SH-SY5Y (cell line): ENCODE measurements at regions not wholly inside any gene's neighbourhood (a gene's known extent, or its start where the extent isn't known, plus 50 kb on each side); places are given as distances from the start of the nearest gene placed in this dataset.

Source experiments
- GATA2 ChIP-seq: IDR thresholded peaks from 2 replicates; pipeline ENCODE4 v1.6.1; 2011; ENCODE audit warnings: mild to moderate bottlenecking, low read depth, low read length
- GATA3 ChIP-seq: IDR thresholded peaks from 2 replicates; pipeline ENCODE4 v1.6.1; 2011; ENCODE audit warnings: low read depth, mild to moderate bottlenecking, low read length, moderate library complexity

GRCh38 chr12:86608638-86609037 is 352.4 kb upstream of the MGAT4C start:
- TF ChIP-seq GATA3: no peak
- TF ChIP-seq GATA2: no peak

GRCh38 chr12:86601550-86602308 is 345.5 kb upstream of the MGAT4C start:
- TF ChIP-seq GATA2 (no peak), GATA3 (no peak)

GRCh38 chr12:86600664-86601231 is 344.6 kb upstream of the MGAT4C start:
- TF ChIP-seq GATA3: no peak
- TF ChIP-seq GATA2: no peak

- TF ChIP-seq GATA3: no peak
- no peak for TF ChIP-seq GATA2
Observed at GRCh38 chr12:86597431-86597830, 341.2 kb upstream of the MGAT4C start.

- TF ChIP-seq GATA2: no peak
- no peak for TF ChIP-seq GATA3
Observed at GRCh38 chr12:86590296-86590695, 334.1 kb upstream of the MGAT4C start.

- no peak for TF ChIP-seq GATA3
- no peak for TF ChIP-seq GATA2
Observed at GRCh38 chr12:86574143-86574542, 318.0 kb upstream of the MGAT4C start.

- TF ChIP-seq GATA2: peak; percentile 68
- TF ChIP-seq GATA3: peak; percentile 63; the same call in 1 of the 2 replicates
Observed at GRCh38 chr12:86572455-86572854, 316.3 kb upstream of the MGAT4C start.

GRCh38 chr12:86565038-86565437 is 308.8 kb upstream of the MGAT4C start:
- TF ChIP-seq GATA3: no peak
- no peak for TF ChIP-seq GATA2

- no peak for TF ChIP-seq GATA3
- no peak for TF ChIP-seq GATA2
Observed at GRCh38 chr12:86551146-86551571, 295.0 kb upstream of the MGAT4C start.

- TF ChIP-seq GATA2: no peak
Observed at GRCh38 chr12:86550218-86551145, 294.3 kb upstream of the MGAT4C start.

- no peak for TF ChIP-seq GATA2
Observed at GRCh38 chr12:86543716-86544115, 287.5 kb upstream of the MGAT4C start.

- TF ChIP-seq GATA2: no peak
- TF ChIP-seq GATA3: no peak
Observed at GRCh38 chr12:86530996-86531655, 274.9 kb upstream of the MGAT4C start.

- TF ChIP-seq GATA3 (no peak), GATA2 (no peak)
Observed at GRCh38 chr12:86526060-86526595, 269.9 kb upstream of the MGAT4C start.

GRCh38 chr12:86523844-86524243 is 267.7 kb upstream of the MGAT4C start:
- TF ChIP-seq GATA2: no peak
- TF ChIP-seq GATA3: no peak

- TF ChIP-seq GATA2 (no peak), GATA3 (no peak)
Observed at GRCh38 chr12:86521870-86522269, 265.7 kb upstream of the MGAT4C start.

GRCh38 chr12:86513226-86513625 is 257.0 kb upstream of the MGAT4C start:
- TF ChIP-seq GATA2 (no peak), GATA3 (no peak)
